ENCODE measurements at regions not wholly inside any gene's neighbourhood (a gene's known extent, or its start where the extent isn't known, plus 50 kb on each side); places are given as distances from the start of the nearest gene placed in this dataset.

- no peak overlapping the region for H3K9ac ChIP-seq (ENCODE audit: low read length)
- intact Hi-C loops (cut with micrococcal nuclease): no loop called here
- no peak overlapping the region for H2AFZ ChIP-seq (ENCODE audit: low read depth, low read length, poor library complexity, severe bottlenecking)
- ChIA-PET POLR2A (no interaction called here), RAD21 (ENCODE audit: low non-redundant PET in 1 of 2, low total read pairs in 2 of 2, uncharacterized antibody in 2 of 2, unreplicated experiment in 2 of 2) (no interaction called here), CTCF (no interaction called here)
- H3K27ac ChIP-seq (ENCODE audit: low read depth, low read length): no peak overlapping the region
- H3K4me3 ChIP-seq (replicated peaks in 1 of 2; ENCODE audit: low read depth in 1 of 2, low read length in 2 of 2): no peak overlapping the region
- ATAC-seq (no peak), DNase-seq (ENCODE audit: low read depth, low spot score) (no peak)
- H3K9me3 ChIP-seq (ENCODE audit: control insufficient read depth in 1 of 2, insufficient read depth in 1 of 2, low read depth in 1 of 2, low read length in 2 of 2): no peaks in the 10 kb centered on the region
- no peak overlapping the region for H3K4me2 ChIP-seq (ENCODE audit: low read length)
- H3K79me2 ChIP-seq (ENCODE audit: insufficient read depth, low read length): no peaks in the 10 kb centered on the region
- TF ChIP-seq CTCF (IDR thresholded peaks at IDR 0.05 in 2 of 3, conservative IDR thresholded peaks at IDR 0.05 in 1 of 3; ENCODE audit: borderline replicate concordance in 1 of 3, insufficient read depth in 1 of 3, low read depth in 2 of 3, low read length in 2 of 3) (no peak), REST (IDR thresholded peaks at IDR 0.05; ENCODE audit: low read depth) (no peak), RAD21 (IDR thresholded peaks at IDR 0.05; ENCODE audit: low read depth) (no peak), EZH2phosphoT487 (IDR thresholded peaks at IDR 0.05; ENCODE audit: borderline replicate concordance) (no peak), ELF1 (IDR thresholded peaks at IDR 0.05; ENCODE audit: borderline replicate concordance, low read depth) (no peak), SP1 (IDR thresholded peaks at IDR 0.05; ENCODE audit: low read depth) (no peak), SIN3A (IDR thresholded peaks at IDR 0.05; ENCODE audit: low read depth) (no peak), POLR2A (IDR thresholded peaks at IDR 0.05; ENCODE audit: borderline replicate concordance, extremely low read depth, insufficient read depth, insufficient read length) (no peak), TCF7L2 (IDR thresholded peaks at IDR 0.05; ENCODE audit: borderline replicate concordance, extremely low read depth, insufficient read depth, insufficient read length) (no peak), EZH2 (IDR thresholded peaks at IDR 0.05) (no peak), ZNF274 (IDR thresholded peaks at IDR 0.05; ENCODE audit: low read depth, low read length) (no peak), EGR1 (IDR thresholded peaks at IDR 0.05; ENCODE audit: low read depth) (no peak), JUND (IDR thresholded peaks at IDR 0.05) (no peak), POLR2AphosphoS5 (IDR thresholded peaks at IDR 0.05; ENCODE audit: low read depth, low read length) (no peak), ATF3 (IDR thresholded peaks at IDR 0.05) (no peak), FOSL1 (IDR thresholded peaks at IDR 0.05; ENCODE audit: low read depth) (no peak), MAX (IDR thresholded peaks at IDR 0.05) (no peak), ZBTB33 (IDR thresholded peaks at IDR 0.05; ENCODE audit: extremely low read depth, insufficient replicate concordance, low read length) (no peak), SRF (IDR thresholded peaks at IDR 0.05; ENCODE audit: low read depth) (no peak), YY1 (IDR thresholded peaks at IDR 0.05; ENCODE audit: extremely low read depth, insufficient replicate concordance, low read depth, low read length) (no peak)
- H3K27me3 ChIP-seq (ENCODE audit: insufficient read depth, low read length): peaks cover 6% of the 10 kb centered on the region; the same call in 1 of the 2 replicates
- no peaks in the 10 kb centered on the region for H3K36me3 ChIP-seq (ENCODE audit: control insufficient read depth in 1 of 2, insufficient read depth in 2 of 2, low read length in 2 of 2)
- no peaks in the 10 kb centered on the region for H3K9me2 ChIP-seq (ENCODE audit: insufficient read depth)
- H4K20me1 ChIP-seq (ENCODE audit: insufficient read depth): no peaks in the 10 kb centered on the region
- no peaks in the 10 kb centered on the region for H3K4me1 ChIP-seq (ENCODE audit: control insufficient read depth in 1 of 2, insufficient read depth in 2 of 2, low read length in 2 of 2)
- no TSS peak for BruUV-seq (replicated peaks)
These were observed 125.2 kb downstream of the TYW3 start for GRCh38 chr1:74858136-74858535.

Data from HCT116 (cell line).